HL-60/S4 (cell line): ENCODE measurements at regions not wholly inside any gene's neighbourhood (a gene's known extent, or its start where the extent isn't known, plus 50 kb on each side); places are given as distances from the start of the nearest gene placed in this dataset.
"Not testable (repeated sequence)": the region's sequence is repeated elsewhere in the genome, so short reads cannot be mapped to it uniquely, and the experiment has no call there.

Experiments used
- in situ Hi-C: fragments of 300-500 bp; cut with MboI; formaldehyde crosslinking; loops from 2 replicates; pipeline ENCODE4 v1.14.3; 2022; ENCODE audit warnings: low sequenced_read_pairs

DNA sequence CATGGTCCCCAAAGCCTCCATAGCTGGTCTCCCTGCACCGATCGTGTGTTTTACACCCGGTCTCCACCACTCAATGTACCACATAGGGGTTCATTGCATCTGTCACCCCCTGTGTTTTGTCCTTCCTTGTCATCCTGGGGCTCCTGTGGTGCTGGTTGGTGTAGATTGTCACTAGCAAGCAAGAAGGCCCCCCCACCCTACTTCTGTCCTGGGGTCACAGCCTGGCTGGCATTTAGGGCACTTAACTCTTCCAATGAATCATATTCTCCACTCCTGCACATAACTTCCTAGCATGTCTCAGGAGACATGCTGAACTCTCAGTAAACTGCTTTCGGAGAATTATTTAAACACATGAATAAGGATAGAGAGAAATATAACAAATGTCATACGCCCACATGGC, 161.4 kb downstream of the BCL2L11 start:
- in situ Hi-C loops: not testable (repeated sequence)

DNA sequence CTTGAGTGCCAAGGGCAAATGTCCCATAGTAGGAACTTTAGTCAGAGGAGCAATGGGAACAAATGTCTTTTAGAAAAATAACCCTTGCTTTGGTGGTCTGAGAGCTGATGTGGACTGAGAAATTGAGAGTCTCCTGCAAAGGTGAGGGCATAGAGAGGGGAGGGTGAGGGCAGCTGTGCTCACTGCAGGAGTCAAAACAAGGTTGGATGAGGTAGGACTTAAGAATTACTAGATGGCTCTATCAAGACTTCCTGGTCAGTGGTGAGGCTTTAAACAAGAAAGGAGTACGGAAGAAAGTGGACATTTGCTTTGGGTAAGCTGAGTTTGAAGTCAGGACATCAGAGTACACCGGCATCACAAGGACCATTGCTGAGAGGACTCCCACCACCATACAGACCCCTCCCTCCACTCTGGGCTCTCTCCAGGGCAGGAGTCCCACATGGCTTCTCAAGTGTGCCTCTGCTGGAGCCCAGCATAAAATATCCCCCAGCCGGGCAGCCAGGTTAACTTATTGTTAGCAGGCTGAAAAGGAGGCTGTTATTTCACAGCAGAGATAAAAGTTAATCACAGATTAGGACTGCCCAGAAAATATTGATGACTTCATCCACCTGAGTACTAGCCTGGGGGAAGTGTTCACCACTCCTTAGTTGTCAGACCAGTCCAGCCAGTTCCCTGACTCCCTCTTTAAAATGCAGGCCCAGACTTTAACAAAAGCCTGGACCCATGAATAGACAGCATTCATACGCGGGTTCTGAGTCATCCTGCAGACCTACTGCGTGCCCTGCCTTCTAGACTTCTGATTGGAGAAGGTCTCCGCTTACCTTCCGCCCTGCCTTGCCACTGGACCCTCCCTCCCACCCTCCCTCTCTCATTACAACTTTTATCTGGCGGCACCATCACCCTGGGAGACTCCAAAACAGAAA, 167.2 kb downstream of the BCL2L11 start:
- in situ Hi-C loops: not testable (repeated sequence)

DNA sequence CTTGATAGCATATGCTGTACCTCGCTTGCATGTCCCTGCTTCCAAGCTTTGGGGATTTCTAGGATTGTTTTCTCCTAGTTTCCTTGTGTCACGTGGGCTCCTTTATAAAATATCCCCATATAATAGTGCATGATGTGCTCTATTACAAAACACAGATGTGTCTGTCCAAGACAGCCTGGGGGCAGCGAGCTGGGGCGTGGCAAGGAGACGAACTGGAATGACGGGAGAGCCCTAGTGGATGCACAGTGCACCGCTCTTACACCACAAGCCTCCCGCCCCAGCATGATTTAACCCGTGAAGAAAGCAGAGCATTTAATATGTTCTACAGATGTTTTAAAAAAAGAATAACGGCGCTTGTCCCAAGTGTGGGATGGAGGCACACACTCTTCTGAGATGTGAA, 169.7 kb downstream of the BCL2L11 start:
- in situ Hi-C loops: not testable (repeated sequence)

DNA sequence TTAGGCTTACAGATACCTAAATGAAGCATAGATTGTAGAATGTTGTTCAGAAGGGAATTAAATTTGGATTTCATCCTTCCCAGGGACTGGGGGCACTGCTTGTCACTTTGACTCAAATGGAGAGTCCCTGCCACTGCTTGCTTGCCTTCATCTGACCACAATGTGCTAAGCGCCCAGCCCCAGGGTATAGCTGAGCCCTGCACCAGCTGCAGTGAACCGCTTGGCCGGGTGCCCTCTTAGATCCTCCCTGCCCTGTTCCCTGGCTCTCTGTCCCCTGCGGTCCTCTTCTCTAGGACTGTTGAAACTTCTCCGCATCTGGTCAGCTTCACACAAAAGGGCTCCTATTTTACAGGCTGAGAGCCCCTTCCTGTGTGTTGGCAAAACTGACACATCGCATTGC, 170.9 kb downstream of the BCL2L11 start:
- in situ Hi-C loops: not testable (repeated sequence)

DNA sequence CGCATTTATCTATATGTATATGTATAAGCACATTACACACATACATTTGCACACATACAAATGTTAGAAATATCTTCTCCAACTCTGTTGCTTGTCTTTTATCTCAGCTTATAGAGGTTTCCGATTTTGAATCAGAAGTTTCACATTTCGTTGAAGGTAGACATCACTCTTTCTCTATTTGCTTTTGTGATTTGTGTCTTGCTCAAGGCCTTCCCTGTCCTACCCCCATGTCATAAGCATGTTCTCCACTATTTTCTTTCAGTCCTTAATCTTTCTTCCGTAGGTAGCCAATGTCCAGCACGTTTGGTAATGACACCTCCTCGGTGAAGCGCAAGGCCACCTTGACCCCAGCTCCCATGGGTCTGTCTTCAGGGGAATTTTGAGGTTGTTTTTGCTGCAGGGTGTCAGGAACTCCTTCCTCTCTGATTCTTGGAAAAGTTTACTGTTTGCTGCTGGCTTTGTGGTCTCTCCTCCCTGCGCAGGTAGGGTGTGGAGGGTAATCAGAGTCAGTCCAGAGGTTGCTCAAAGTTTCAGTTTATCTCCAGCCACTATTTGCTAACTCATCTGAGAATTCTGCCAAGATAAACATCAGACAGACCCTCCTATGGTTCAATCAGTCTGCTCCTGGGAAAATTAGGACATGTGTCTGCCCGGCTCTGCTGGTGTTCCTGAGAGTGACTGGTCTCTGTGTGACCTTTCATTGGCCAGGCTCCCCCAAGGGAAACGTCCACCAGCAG, 171.7 kb downstream of the BCL2L11 start:
- in situ Hi-C loops: not testable (repeated sequence)

DNA sequence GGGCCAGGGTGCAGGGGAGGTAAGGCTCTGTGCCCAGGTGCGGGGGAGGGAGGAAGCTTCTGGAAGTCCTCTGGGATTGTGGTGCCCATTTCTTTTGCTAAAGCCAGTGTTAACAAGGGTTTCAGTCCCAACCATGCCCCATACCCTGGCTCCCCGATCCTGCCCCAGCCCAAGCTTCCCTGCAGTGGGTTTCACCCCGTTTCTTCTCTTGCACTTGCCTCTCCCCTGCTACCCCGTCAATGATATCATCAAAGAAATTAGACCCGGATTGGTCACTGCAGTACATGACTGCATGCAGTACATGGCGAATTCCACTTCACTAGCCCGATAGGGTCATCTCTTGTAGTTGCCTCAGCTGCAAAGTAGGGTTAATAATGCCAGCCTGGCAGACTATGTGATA, 174.0 kb downstream of the BCL2L11 start:
- in situ Hi-C loops: not testable (repeated sequence)

DNA sequence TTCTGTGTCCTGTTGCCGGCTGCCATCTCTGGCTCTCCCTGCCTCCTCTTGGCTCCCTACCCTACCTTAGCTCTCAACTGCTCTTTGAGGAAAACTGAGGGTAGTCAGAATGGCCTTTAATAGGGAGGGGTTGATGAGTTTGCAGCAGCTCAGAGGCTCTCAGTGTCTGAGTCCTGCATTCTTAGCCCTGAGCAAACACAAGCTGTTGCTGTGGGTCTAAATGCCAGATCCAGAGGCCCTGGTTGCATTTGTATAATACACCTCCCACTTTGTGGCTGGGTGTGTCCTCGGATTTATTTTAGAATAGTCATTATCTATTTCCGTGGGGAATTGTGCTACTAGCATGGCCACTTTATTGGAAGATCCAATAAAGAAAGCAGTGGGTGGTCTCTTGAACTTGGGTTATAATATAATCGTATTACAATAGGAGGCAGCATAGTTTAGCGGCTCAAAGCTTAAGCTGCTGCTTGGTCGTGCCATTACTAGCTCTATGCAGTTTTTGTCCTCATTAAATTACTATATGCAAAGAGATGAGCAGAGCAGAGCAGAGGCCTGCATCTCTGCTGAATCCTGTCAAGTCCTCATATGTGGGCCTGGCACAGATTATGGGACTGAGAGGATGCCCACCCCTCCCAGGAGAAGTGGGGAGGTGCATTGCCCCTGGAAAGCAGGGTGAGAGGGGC, 175.5 kb downstream of the BCL2L11 start:
- in situ Hi-C loops: not testable (repeated sequence)

DNA sequence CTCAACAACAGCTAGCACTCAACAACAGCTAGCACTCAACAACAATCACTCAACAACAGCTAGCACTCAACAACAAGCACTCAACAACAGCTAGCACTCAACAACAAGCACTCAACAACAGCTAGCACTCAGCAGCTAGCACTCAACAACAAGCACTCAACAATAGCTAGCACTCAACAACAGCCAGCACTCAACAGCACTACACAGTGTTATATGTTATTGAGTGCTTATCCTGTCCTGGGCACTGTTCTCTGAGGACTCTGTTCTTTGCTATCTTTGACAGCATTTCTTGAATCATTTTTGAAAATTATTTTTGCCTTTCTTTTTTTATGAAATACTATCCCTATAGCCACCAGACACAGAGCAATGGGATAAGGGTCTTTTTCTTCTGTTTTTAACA, 176.4 kb downstream of the BCL2L11 start:
- in situ Hi-C loops: not testable (repeated sequence)

DNA sequence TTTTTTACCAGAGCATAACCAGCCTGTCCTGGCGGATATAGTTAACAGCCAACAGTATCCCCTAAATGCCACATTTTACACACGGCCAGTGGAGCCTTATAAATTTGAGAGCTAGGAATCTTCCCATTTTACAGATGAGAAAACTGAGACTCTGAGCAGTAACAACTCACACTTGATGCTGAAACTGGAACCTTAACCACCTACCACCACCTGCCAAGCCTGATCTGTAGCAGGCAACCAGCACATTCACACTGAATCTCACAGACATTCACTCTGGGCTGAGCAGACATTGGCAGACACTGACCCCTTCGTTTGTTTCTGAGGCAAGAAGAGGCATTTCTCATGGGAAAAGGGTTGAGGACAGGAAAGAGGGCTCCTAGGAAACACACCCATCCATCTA, 178.2 kb downstream of the BCL2L11 start:
- in situ Hi-C loops: not testable (repeated sequence)

DNA sequence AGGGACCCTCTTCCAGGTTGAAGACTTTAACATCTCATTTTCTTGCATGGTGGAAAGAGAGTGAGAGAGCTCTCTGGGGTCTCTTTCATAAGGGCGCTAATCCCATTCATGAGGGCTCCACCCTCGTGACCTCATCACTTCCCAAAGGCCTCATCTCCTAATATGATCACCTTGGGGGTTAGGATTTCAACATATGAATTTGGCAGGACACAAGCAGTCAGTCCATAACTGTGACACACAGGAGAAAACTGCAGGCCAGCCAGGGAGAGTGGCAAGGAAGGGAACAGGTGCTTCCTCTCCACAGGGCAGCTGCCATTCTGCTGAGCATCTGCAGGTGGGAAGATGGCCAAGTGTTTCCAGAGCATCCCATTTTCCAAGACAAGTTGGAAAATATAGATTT, 178.9 kb downstream of the BCL2L11 start:
- in situ Hi-C loops: not testable (repeated sequence)

DNA sequence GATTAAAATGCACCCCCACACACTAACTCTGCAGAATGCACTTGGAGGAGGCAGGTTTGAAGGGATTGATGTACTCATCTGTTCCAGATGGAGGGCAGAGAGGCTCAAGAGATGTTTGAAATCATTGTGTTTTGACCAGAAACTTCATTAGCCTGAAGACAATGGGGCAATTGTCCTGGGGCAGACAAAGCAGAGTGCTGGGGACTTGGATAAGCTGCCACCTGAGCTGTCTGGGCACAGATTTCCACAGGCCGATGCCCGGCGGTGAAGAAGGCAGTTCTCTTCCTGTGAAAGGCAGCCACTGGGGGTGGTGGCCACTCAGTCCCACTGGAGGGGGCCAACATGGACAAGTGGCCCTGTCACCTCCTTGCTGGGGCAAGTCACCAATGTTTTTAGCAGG, 181.0 kb downstream of the BCL2L11 start:
- in situ Hi-C loops: not testable (repeated sequence)

DNA sequence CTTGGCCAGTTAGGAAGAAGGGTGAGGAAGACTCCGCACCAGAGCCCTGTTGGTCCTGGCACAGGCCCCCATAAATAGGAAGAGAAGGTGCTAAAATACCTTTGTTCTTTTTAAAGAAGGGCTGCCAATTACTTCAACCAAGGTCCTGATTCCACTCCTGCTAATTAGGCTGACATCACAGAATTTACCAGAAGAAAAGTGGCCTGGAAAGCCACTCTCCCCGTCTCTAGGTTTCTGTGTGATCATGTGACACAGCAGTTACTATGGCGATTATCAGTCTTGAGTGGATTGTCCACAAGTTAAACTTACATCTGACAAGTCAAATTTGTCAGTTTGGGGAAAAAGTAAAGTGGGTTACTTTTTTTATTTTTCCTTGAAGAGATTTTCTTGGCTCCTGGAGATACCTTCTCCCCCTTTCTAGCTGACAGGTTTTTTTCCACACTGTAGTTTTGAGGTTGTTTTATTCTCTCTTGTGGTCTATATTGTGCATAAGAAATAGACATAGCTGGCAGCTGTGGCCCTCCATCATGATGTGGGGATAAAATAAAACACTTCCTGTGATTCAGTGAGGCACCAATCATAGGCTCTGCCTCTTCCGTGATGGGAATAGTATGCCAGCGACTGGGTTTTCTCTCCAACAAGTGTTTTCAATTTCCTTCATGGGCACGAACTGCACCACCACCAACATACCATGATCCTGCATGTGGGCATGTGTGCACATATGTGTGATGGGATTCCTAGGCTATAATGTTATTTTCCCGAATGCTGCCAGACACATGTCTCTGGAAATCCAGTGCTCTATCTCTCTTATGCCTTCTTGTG, 181.9 kb downstream of the BCL2L11 start:
- in situ Hi-C loops: not testable (repeated sequence)

DNA sequence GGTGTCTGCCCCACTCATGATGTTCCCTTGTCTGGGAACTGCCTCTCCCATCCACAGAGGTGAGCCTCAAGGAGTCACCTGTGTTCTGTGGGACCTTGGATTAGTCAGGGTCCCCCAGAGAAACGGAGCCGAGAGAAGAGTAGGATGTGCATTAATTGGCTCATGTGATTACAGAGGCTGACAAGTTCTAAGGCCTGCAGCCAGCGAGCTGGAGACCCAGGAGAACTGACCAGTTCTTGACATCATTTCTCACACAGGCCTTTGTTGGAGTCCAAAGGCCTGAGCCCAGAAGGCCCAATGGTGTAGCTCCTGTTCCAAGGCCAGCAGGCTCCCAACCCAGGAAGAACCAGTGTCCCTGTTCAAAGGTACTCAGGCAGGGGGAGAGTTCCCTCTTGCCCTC, 186.6 kb downstream of the BCL2L11 start:
- in situ Hi-C loops: not testable (repeated sequence)

DNA sequence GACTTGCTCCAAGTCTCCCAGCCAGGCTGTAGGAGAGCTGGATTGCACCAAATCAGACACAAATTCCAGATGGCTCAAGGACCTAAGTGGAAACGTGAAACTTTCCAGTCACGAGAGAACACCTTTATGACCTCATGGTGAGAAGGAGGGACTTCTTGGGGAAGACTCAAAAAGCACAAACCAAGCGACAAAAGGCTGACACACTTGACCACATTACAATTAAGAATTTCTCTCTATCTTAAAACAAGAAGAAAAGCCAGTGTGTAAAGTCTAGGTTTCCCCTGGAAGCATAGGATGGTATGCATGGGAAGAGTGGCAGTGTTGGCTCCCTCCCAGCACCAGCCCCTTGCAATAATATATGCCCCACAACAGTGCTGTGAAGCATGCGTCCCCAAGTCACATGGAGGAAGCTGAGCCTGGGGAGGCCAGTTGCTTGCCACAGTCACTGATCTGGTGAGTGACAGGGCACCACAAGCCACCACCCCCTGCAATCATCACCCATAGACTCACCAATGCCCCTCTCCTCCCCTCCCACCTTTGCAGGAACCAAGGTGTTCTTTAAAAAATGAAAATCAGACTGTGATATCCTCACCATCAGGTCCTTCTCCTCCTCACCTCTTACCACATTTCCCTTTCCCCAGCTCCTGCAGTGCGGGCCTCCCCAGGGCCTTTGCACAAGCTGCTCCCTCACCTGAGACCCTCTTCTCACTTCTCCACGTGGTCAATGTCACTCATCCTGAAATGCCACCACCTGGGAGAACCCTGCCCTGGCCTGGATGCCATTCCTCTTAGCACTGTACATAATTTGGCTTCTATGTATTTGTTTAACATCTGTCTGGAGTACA, 188.7 kb downstream of the BCL2L11 start:
- in situ Hi-C loops: not testable (repeated sequence)

DNA sequence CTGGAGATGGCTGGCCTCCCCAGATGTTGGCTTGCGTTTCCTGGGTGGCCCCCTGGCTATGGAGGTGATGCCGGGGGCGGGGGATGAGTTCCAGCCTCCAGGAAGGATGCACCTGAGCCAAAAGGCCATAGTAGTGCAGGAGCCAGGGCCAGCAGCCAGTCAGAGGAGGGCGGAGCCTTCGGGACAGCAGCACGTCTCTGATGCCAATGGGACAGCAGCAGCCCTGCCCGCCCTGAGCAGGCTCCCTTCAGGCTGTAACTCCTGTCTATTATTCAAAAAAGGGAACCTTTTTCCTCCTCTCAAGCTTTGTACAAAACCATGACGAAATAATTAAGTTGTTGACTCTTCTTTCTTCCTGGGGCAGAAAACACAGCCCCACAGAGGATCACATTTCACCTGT, 189.7 kb downstream of the BCL2L11 start:
- in situ Hi-C loops: not testable (repeated sequence)

DNA sequence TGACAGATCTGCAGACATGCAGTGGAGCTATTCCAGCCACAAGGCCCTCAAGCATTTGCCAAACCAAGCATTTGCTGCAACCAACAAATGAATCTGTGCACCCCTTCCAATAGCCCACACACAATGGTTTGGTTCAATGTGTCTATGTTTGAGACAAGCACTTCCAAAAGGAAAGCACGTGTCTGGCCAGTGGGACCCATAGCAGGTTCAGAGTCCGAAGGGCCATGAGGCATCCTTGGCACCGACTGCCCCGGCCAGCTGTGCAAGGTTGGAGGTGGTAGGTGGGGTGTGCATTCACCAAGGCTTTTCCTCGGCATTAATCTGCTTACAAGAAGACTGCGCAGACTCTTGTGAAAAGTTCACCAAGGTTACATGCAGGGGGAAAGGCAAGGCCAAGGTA, 190.9 kb downstream of the BCL2L11 start:
- in situ Hi-C loops: not testable (repeated sequence)

DNA sequence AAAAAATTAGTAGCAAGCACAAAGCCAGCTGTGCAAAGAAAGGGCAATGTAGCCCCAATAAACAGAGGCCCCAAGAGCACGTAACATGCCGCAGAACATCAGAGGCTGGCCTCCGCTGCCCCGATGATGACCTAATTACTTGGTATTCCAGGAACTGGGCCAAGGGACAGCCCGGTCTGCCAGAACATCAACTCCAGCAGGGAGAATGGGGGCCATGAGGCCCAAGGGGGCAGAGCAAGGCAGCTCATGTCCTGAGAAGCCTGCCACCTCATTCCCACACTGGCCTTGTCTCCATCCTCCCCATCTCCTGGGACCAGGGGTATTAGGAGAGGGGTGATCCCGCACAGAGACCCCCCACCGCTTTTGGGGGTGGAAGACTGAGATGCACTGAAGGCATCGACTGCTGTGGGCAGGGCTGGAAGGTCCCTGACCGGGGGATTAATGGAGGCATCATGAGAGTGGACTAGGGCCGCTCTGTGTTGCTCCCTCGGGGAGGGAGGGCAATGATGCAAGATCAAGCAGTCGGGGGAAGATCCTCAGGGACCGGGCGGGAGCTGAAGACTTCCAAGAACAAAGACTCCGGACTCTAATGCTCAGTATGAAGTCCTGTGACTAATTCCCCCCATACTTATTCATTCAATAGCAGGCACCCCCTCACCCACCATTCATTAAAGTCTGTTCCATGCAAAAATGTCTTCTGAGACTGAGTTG, 192.3 kb downstream of the BCL2L11 start:
- in situ Hi-C loops: not testable (repeated sequence)

DNA sequence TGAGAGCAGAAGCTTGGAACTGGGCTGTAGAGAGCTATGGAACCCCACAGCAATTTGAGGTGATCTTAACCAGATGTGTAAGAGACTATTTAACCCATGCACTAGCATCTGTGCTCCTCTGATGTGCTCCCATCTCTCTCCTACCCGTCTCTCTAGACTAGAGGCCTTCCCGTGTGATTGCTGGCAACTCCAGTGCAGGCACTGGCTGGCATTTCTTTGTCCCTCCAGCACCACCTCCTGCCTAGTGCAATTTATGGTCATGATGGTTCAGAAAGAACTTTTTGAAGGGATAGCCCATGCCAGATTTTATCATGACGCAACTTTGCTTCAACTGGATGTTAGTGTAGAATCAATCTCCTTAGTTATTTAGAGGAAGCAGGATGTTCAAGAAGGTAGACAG, 193.0 kb downstream of the BCL2L11 start:
- in situ Hi-C loops: not testable (repeated sequence)
